Right lobe of liver (tissue), 6 donors: ENCODE measurements at regions not wholly inside any gene's neighbourhood (a gene's known extent, or its start where the extent isn't known, plus 50 kb on each side); places are given as distances from the start of the nearest gene placed in this dataset.
"Not testable (repeated sequence)": the region's sequence is repeated elsewhere in the genome, so short reads cannot be mapped to it uniquely, and the experiment has no call there.

Source experiments
- ATAC-seq, 4 donors: fragments of 200-7000 bp; cut with Tn5 transposase; one replicate each; pipeline ENCODE4 v1.9.1; 2020; ENCODE audit warnings: mild to moderate bottlenecking in 4 of 4, moderate library complexity in 4 of 4
- DNase-seq, 3 donors: peaks; one replicate each; pipeline ENCODE4 v3.0.0-alpha.2; 2020
- H3K27ac ChIP-seq, 3 donors: fragments of 200-600 bp; one replicate each; pipeline ENCODE4 v1.8.0; 2022
- H3K27me3 ChIP-seq, 2 donors: fragments of 200-600 bp; one replicate each; pipeline ENCODE4 v1.8.0; 2022
- H3K36me3 ChIP-seq, 4 donors: fragments of 200-600 bp; sonication (generic) in 1 of 4; one replicate each; pipeline versions ENCODE4 v1.5.1 to v1.8.0; 2017 to 2022; ENCODE audit warnings: control low read depth in 1 of 4
- H3K4me1 ChIP-seq, 4 donors: fragments of 200-600 bp; sonication (generic) in 1 of 4; one replicate each; pipeline versions ENCODE4 v1.5.1 to v1.8.0; 2017 to 2022; ENCODE audit warnings: control low read depth in 1 of 4
- H3K4me3 ChIP-seq, 3 donors: fragments of 200-600 bp; one replicate each; pipeline ENCODE4 v1.8.0; 2022
- H3K9me3 ChIP-seq, 4 donors: fragments of 200-600 bp; sonication (generic) in 1 of 4; one replicate each; pipeline versions ENCODE4 v1.5.1 to v1.8.0; 2017 to 2022; ENCODE audit warnings: control low read depth in 1 of 4
- POLR2A ChIP-seq: fragments of 450-650 bp; IDR thresholded peaks from one replicate; pipeline ENCODE4 v1.6.1; 2017; ENCODE audit warnings: antibody characterized with exemption, mild to moderate bottlenecking
- WGBS: methylation state at CpG from one replicate; pipeline ENCODE4 v1.1.6; 2018; ENCODE audit warnings: low coverage, low lambda C conversion rate; ENCODE audit not compliant: insufficient coverage; ENCODE audit errors: missing lambda C conversion rate; 5-methylcytosine and 5-hydroxymethylcytosine counted together
- intact Hi-C, 2 donors: fragments of 100-400 bp; cut with DNase I; formaldehyde crosslinking; loops; one replicate each; pipeline versions ENCODE4 v1.11.2 to v1.14.1; 2022
- TF ChIP-seq, protein P1 (sequence below), 4 donors: fragments of 200-600 bp in 3 of 4; fragments of 450-650 bp in 1 of 4; IDR thresholded peaks; one replicate each; pipeline versions ENCODE4 v1.5.1 to v1.8.0; 2016 to 2022; ENCODE audit warnings: antibody characterized with exemption in 4 of 4, mild to moderate bottlenecking in 2 of 4
- donor health status: DM: no; HTN: yes; CAD: no.
- donor health status: DM: no; HTN: no; CAD: no.
- donor health status: DM: no; HTN: no; CAD: no.
- donor health status: DM: no; HTN: yes; CAD: no.
- donor health status: DM: no; HTN: yes; CAD: no.

DNA sequence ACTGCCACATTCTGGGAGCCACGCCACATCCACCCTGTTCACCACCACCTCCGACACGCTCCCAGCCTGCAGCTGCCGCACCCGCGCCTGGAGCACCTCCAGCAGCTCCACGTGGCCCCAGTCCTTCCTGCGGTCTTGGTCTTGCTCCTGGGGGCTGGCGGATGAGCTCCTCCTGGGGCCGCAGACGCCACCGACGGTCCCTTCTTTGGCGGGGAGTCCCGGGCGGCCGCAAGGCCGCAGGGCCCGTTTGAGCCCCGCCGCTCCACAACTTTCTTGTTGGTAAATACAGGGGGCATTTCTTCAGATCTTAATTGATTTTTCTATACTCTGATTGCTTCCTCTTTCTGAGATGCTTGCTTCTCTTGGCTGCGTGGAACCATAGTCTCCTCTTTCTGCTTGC is 75.3 kb upstream of the MED13 start:
- DNase-seq (no peak), ATAC-seq (no peak)
- Histone ChIP-seq H3K4me1 (no peaks in the 10 kb centered on the region), H3K27me3 (no peaks in the 10 kb centered on the region), H3K36me3 (no peaks in the 10 kb centered on the region), H3K27ac (no peak overlapping the region), H3K9me3 (no peaks in the 10 kb centered on the region), H3K4me3 (no peak overlapping the region)
- TF ChIP-seq, protein P1, sequence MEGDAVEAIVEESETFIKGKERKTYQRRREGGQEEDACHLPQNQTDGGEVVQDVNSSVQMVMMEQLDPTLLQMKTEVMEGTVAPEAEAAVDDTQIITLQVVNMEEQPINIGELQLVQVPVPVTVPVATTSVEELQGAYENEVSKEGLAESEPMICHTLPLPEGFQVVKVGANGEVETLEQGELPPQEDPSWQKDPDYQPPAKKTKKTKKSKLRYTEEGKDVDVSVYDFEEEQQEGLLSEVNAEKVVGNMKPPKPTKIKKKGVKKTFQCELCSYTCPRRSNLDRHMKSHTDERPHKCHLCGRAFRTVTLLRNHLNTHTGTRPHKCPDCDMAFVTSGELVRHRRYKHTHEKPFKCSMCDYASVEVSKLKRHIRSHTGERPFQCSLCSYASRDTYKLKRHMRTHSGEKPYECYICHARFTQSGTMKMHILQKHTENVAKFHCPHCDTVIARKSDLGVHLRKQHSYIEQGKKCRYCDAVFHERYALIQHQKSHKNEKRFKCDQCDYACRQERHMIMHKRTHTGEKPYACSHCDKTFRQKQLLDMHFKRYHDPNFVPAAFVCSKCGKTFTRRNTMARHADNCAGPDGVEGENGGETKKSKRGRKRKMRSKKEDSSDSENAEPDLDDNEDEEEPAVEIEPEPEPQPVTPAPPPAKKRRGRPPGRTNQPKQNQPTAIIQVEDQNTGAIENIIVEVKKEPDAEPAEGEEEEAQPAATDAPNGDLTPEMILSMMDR (IDR thresholded peaks at IDR 0.05) = no peak
- no peak for TF ChIP-seq POLR2A
- WGBS = 82% methylated on average over 13 of the region's 22 CpGs
- intact Hi-C loops = no loop called here

DNA sequence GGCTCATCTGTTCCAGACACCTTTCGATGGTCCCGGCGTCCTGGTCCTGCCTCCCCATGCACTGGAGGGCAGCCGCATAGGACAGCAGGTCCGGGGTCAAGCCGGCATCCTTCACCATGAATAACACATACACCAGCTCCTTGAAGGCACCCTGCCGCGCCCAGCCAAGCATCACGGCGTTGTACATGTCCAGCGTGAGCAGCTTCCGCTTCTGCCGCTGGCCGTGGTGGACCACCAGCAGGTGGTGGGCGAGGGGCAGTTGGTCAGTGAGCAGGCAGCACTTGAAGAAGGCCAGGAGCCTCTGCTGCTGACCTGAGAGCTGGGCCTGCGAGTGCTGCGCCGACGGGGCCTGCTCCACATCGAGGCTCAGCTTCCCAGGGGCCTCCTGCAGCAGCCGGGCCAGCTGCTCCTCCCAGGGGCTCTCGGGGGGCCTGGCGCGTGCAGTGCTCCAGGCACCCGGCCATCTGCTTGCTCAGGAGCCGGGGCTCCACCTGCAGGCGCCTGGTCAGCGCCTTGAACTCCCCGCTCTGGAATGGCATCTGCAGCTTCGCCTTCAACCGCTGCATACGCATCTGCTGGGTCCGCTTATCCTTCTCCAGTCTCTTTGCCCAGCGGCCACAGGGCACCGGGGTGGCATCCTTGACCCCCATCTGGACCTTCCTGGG is 74.7 kb upstream of the MED13 start:
- H3K36me3 ChIP-seq, H3K27ac ChIP-seq, H3K27me3 ChIP-seq, intact Hi-C loops, H3K4me3 ChIP-seq, H3K4me1 ChIP-seq, H3K9me3 ChIP-seq, DNase-seq: not testable (repeated sequence)
- WGBS = 100% methylated on average over 2 of the region's 35 CpGs
- peak in 1 of 4 donors; percentile 6 for ATAC-seq

- intact Hi-C loops = no loop called here
- 80% methylated on average over 11 of the region's 26 CpGs for WGBS
- Histone ChIP-seq H3K27me3 (no peaks in the 10 kb centered on the region), H3K4me3 (no peak overlapping the region), H3K36me3 (no peaks in the 10 kb centered on the region), H3K27ac (no peak overlapping the region), H3K9me3 (no peaks in the 10 kb centered on the region), H3K4me1 (no peaks in the 10 kb centered on the region)
- peak in 1 of 4 donors; percentile 12 for ATAC-seq
- DNase-seq = no peak
- TF ChIP-seq POLR2A = no peak
- TF ChIP-seq, protein P1 (IDR thresholded peaks at IDR 0.05) = no peak
These were observed 74.1 kb upstream of the MED13 start for GRCh38 chr17:62139141-62139540.

DNA sequence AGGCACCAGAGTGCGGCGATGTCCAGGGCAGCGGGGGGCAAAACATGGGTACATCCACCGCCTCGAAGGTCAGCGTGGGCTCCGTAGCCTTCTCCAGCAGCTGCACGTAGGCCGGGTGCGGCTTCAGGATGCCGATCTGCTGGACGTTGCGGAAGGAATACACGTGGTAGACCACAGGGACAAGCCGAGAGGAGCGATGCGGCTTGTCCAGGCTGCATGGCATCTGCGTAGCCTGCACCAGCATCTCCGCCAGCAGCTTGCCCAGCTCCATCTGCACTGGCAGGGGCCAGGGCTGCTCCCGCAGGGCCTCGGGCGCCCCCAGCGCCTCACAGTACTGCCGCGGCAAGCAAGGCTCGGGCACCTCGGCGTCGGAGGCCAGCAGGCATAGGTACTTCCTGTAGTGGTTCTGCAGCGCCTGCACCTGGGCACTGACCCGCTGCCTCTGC is 73.6 kb upstream of the MED13 start:
- H3K36me3 ChIP-seq, intact Hi-C loops, H3K27ac ChIP-seq, H3K4me3 ChIP-seq, H3K4me1 ChIP-seq, DNase-seq, H3K27me3 ChIP-seq, H3K9me3 ChIP-seq: not testable (repeated sequence)
- peak in 1 of 4 donors; percentile 13 for ATAC-seq
- no CpG with 5 or more reads among the region's 31 CpGs for WGBS

- H3K4me3 ChIP-seq, intact Hi-C loops: not testable (repeated sequence)
- peak in 1 of 4 donors; percentile 12 for ATAC-seq
These were observed 72.9 kb upstream of the MED13 start for GRCh38 chr17:62137734-62138624.

GRCh38 chr17:62137013-62137733 is 72.1 kb upstream of the MED13 start:
- H3K27ac ChIP-seq, H3K27me3 ChIP-seq, H3K4me3 ChIP-seq, H3K4me1 ChIP-seq, ATAC-seq, intact Hi-C loops, H3K36me3 ChIP-seq, H3K9me3 ChIP-seq: not testable (repeated sequence)
- DNase-seq = peak in 1 of 3 donors; percentile 52
- WGBS = 83% methylated on average over 5 of the region's 40 CpGs

More at GRCh38 chr17:62137734-62138624, 72.9 kb upstream of the MED13 start:
- not testable (repeated sequence) for H3K27ac ChIP-seq, H3K36me3 ChIP-seq, H3K9me3 ChIP-seq, H3K4me1 ChIP-seq, DNase-seq, H3K27me3 ChIP-seq
- WGBS = 40% methylated on average over 7 of the region's 92 CpGs
